ENCODE measurements at regions not wholly inside any gene's neighbourhood (a gene's known extent, or its start where the extent isn't known, plus 50 kb on each side); places are given as distances from the start of the nearest gene placed in this dataset.

DNA sequence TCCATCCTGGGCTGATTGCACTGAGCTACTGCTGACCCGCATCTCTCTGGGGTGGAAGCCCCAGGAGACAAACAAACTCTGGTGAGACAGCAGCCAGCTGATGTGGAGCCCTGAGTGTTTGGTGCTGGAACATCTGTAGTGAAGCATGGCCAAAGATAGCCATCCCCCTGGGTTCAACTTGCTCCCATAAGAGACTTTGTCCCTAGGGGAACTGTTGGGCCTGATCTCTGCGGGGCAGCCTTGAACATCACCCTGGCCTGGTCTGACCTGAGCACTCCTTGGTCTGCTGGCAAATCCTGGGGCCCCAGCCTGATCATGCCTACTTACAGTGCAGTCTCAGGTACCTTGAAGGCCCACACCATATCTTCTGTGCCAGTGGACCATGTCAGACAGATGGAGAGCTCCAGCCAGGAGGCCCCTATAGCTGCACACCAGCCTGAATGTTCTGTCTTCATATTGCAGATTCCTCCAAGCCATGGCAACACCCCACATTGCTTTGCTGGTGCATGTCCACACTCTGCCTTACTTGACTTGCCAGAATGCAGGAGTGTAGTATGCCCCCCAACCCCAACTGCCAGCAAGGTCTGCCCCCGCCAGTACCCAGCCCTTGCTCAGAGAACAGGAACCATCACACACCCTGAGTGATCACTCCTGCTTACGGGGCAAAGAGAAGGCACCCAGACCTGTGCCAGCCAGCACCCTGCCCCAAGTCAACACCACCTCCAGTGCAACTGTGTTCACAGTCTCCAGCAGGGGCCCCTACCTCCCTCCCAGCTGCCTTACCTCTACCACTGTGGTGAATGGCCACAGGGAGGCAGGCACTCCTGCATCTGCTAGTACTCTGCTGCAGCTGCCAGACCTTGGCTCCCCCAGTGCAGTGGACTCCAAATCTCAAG is 690.5 kb upstream of the NR5A2 start:
- no peaks in the 10 kb centered on the region for H3K9me3 ChIP-seq (ENCODE audit: control insufficient read depth, insufficient read depth, low read length)
- no peaks in the 10 kb centered on the region for H3K4me1 ChIP-seq (ENCODE audit: control insufficient read depth, insufficient read depth, low read length)
- H3K9ac ChIP-seq (ENCODE audit: low read depth, low read length): no peak overlapping the region
- H3K27me3 ChIP-seq (ENCODE audit: control insufficient read depth, insufficient read depth, low read length): no peaks in the 10 kb centered on the region
- H3K4me3 ChIP-seq (ENCODE audit: low read depth, low read length): no peak overlapping the region
- no peaks in the 10 kb centered on the region for H3K36me3 ChIP-seq (ENCODE audit: control insufficient read depth, insufficient read depth, low read length)

DNA sequence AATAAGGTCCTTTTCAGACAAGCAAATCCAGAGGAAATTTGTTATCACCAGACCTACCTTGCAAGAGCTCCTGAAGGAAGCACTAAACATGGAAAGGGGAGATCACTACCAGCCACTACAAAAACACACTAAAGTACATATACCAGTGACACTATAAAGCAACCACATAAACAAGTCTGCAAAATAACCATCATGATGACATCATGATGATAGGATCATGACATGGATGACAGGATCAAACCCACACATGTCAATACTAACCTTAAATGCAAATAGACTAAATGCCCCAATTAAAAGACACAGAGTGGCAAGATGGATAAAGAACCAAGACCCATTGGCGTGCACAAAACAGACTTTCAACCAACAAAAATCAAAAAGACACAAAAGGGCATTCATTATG is 688.8 kb upstream of the NR5A2 start:
- Histone ChIP-seq H3K4me3 (ENCODE audit: low read depth, low read length) (no peak overlapping the region), H3K9me3 (ENCODE audit: control insufficient read depth, insufficient read depth, low read length) (no peaks in the 10 kb centered on the region), H3K4me1 (ENCODE audit: control insufficient read depth, insufficient read depth, low read length) (no peaks in the 10 kb centered on the region), H3K27me3 (ENCODE audit: control insufficient read depth, insufficient read depth, low read length) (no peaks in the 10 kb centered on the region), H3K9ac (ENCODE audit: low read depth, low read length) (no peak overlapping the region), H3K36me3 (ENCODE audit: control insufficient read depth, insufficient read depth, low read length) (no peaks in the 10 kb centered on the region)

DNA sequence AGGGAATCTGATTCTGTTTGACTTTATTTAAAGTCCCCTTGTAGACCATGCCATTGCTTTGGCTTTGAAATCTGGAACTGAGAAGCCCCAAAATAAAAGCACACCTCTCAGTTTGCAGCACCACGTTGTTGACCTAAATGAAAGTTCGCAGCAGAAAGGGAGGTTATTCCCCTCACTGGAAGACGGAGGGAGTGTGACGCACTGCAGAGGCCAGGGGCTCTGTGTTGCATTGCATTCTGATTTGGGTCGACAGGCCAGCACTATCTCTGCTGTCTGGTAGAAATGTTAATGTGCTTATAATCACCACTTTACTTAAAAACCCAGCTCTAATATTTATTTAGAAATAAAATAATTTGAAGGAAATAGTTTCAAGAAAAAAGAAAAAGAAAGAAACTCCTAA is 675.2 kb upstream of the NR5A2 start:
- Histone ChIP-seq H3K4me3 (ENCODE audit: low read depth, low read length) (no peak overlapping the region), H3K36me3 (ENCODE audit: control insufficient read depth, insufficient read depth, low read length) (no peaks in the 10 kb centered on the region), H3K9ac (ENCODE audit: low read depth, low read length) (no peak overlapping the region), H3K9me3 (ENCODE audit: control insufficient read depth, insufficient read depth, low read length) (no peaks in the 10 kb centered on the region), H3K4me1 (ENCODE audit: control insufficient read depth, insufficient read depth, low read length) (no peaks in the 10 kb centered on the region), H3K27me3 (ENCODE audit: control insufficient read depth, insufficient read depth, low read length) (no peaks in the 10 kb centered on the region)

DNA sequence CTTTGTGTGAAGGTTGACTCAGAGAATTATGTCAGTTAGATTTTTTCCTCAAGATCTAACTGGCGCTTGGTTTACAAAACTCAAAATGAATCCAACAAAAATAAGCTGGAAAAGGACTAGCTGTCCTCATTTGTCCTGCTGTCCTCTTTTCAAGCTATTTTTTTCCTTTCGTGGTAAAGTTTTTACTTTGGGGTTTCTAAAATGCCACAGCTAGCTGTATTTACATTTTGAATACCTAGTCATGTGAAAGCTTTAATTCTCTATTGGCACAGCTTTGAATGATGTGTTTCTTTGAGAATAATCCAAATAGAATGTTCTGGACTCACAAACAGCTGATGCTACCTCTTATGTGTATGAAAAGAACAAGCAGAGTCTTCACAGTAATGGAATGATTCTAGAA is 673.6 kb upstream of the NR5A2 start:
- H3K36me3 ChIP-seq (ENCODE audit: control insufficient read depth, insufficient read depth, low read length): no peaks in the 10 kb centered on the region
- no peak overlapping the region for H3K9ac ChIP-seq (ENCODE audit: low read depth, low read length)
- no peaks in the 10 kb centered on the region for H3K27me3 ChIP-seq (ENCODE audit: control insufficient read depth, insufficient read depth, low read length)
- H3K9me3 ChIP-seq (ENCODE audit: control insufficient read depth, insufficient read depth, low read length): no peaks in the 10 kb centered on the region
- H3K4me1 ChIP-seq (ENCODE audit: control insufficient read depth, insufficient read depth, low read length): no peaks in the 10 kb centered on the region
- H3K4me3 ChIP-seq (ENCODE audit: low read depth, low read length): no peak overlapping the region

DNA sequence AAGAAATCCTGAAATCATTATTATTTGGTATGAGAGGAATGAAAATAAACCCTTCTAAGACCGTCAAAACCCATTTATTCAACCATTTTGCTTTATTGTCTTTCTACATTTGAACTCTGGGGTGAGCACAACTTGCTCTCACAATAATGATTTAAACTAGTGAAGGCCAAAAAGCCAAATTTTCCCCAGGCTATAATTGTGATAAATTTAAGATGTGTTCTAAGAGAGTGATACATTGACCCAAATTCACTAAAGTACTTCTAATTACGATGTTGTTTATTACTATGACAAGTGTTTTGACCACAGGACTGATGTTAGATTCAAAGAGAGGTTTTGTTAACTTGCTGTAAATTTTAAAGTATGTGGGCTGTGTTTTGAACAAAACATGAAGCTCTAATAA is 670.9 kb upstream of the NR5A2 start:
- Histone ChIP-seq H3K4me3 (ENCODE audit: low read depth, low read length) (no peak overlapping the region), H3K9ac (ENCODE audit: low read depth, low read length) (no peak overlapping the region), H3K4me1 (ENCODE audit: control insufficient read depth, insufficient read depth, low read length) (no peaks in the 10 kb centered on the region), H3K27me3 (ENCODE audit: control insufficient read depth, insufficient read depth, low read length) (no peaks in the 10 kb centered on the region), H3K36me3 (ENCODE audit: control insufficient read depth, insufficient read depth, low read length) (no peaks in the 10 kb centered on the region), H3K9me3 (ENCODE audit: control insufficient read depth, insufficient read depth, low read length) (no peaks in the 10 kb centered on the region)

DNA sequence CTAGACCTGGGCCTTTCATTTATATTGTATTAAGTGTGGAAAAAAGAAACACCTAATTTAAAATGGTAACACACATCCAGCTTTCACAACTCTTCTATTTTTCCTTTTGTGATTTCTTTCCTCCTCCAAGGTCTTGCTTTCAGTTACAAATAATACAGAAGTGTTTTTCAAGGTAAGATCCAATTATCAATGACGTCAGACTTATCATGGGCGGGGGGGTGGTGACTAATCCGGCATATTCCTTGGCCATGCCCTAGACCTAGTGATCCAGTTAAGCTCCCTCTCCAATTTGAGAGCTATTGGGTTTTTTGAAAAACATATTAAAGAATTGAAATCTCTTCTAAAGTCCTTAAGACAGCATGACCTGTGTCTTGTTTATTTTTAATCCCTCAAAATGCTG is 669.9 kb upstream of the NR5A2 start:
- Histone ChIP-seq H3K4me3 (ENCODE audit: low read depth, low read length) (no peak overlapping the region), H3K27me3 (ENCODE audit: control insufficient read depth, insufficient read depth, low read length) (no peaks in the 10 kb centered on the region), H3K36me3 (ENCODE audit: control insufficient read depth, insufficient read depth, low read length) (no peaks in the 10 kb centered on the region), H3K4me1 (ENCODE audit: control insufficient read depth, insufficient read depth, low read length) (no peaks in the 10 kb centered on the region), H3K9ac (ENCODE audit: low read depth, low read length) (no peak overlapping the region), H3K9me3 (ENCODE audit: control insufficient read depth, insufficient read depth, low read length) (no peaks in the 10 kb centered on the region)

DNA sequence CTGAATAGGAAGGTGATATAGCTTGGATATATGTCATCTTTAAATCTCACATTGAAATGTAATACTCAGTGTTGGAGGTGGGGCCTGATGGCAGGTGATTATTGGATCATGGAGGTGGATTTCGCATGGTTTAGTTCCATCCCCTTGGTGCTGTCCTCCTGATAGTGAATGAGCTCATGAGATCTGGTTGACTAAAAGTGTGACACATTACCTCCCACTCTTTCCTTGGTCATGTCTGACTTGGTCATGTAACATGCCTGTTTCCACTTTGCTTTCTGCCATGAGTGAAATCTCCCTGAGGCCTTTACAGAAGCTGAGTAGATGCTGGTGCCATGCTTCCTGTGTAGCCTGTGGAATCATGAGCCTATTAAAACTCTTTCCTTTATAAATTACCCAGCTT is 664.5 kb upstream of the NR5A2 start:
- no peaks in the 10 kb centered on the region for H3K4me1 ChIP-seq (ENCODE audit: control insufficient read depth, insufficient read depth, low read length)

DNA sequence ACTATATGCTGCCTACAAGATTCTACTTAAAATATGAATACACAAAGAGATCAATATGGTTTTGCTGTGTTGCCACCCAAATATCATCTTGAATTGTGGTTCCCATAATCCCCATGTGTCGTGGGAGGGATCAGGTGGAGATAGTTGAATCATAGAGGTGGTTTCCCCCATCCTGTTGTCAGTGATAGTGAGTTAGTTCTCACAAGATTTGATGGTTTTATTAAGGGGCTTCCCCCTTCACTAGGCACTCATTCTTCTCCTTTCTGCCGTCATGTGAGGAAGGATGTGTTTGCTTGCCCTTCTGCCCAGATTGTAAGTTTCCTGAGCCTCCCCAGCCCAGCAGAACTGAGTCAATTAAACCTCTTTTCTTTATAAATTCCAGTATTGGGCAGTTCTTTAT is 654.4 kb upstream of the NR5A2 start:
- Histone ChIP-seq H3K27me3 (ENCODE audit: control insufficient read depth, insufficient read depth, low read length) (no peaks in the 10 kb centered on the region), H3K9ac (ENCODE audit: low read depth, low read length) (no peak overlapping the region), H3K4me1 (ENCODE audit: control insufficient read depth, insufficient read depth, low read length) (no peaks in the 10 kb centered on the region), H3K9me3 (ENCODE audit: control insufficient read depth, insufficient read depth, low read length) (no peaks in the 10 kb centered on the region), H3K4me3 (ENCODE audit: low read depth, low read length) (no peak overlapping the region), H3K36me3 (ENCODE audit: control insufficient read depth, insufficient read depth, low read length) (no peaks in the 10 kb centered on the region)

More for the DNA sequence above, 664.5 kb upstream of the NR5A2 start:
- no peaks in the 10 kb centered on the region for H3K27me3 ChIP-seq (ENCODE audit: control insufficient read depth, insufficient read depth, low read length)
- no peaks in the 10 kb centered on the region for H3K36me3 ChIP-seq (ENCODE audit: control insufficient read depth, insufficient read depth, low read length)
- no peak overlapping the region for H3K9ac ChIP-seq (ENCODE audit: low read depth, low read length)
- H3K4me3 ChIP-seq (ENCODE audit: low read depth, low read length): no peak overlapping the region
- no peaks in the 10 kb centered on the region for H3K9me3 ChIP-seq (ENCODE audit: control insufficient read depth, insufficient read depth, low read length)

DNA sequence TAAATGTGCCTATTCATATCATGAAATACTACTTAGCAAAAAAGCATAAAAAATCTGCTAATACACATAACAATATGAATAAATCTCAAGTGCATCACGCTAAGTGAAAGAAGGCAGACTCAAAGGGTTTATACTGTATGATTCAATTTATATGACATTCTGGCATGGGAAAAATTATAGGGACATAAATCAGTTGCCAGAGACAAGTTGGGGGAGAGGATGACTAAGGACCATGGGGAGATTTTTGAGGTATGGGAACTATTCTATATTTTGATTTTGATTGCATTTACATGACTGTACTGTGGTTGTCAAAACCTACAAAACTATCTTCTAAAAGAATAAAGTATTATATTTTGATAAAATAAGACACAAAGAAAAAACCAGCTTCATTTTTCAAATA is 650.3 kb upstream of the NR5A2 start:
- Histone ChIP-seq H3K9me3 (ENCODE audit: control insufficient read depth, insufficient read depth, low read length) (no peaks in the 10 kb centered on the region), H3K9ac (ENCODE audit: low read depth, low read length) (no peak overlapping the region), H3K4me1 (ENCODE audit: control insufficient read depth, insufficient read depth, low read length) (no peaks in the 10 kb centered on the region), H3K27me3 (ENCODE audit: control insufficient read depth, insufficient read depth, low read length) (no peaks in the 10 kb centered on the region), H3K36me3 (ENCODE audit: control insufficient read depth, insufficient read depth, low read length) (no peaks in the 10 kb centered on the region), H3K4me3 (ENCODE audit: low read depth, low read length) (no peak overlapping the region)

DNA sequence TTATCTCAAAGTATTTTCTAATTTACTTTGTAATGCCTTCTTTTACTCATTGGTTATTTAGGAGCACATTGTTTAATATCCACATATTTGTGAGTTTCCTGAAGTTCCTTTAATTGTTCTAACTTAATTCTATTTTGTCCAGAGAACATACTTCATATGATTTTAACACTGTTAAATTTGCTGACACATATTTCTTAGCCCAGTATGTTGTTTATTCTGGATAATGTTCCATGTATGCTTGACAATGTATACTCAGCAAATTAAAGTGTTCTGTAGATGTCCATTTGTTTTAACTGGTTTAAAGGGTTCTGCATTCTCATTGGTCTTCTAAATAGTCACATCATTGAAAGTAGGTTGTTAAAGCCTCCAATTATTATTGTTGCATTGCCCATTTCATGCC is 643.7 kb upstream of the NR5A2 start:
- Histone ChIP-seq H3K4me3 (ENCODE audit: low read depth, low read length) (no peak overlapping the region), H3K27me3 (ENCODE audit: control insufficient read depth, insufficient read depth, low read length) (no peaks in the 10 kb centered on the region), H3K9me3 (ENCODE audit: control insufficient read depth, insufficient read depth, low read length) (no peaks in the 10 kb centered on the region), H3K36me3 (ENCODE audit: control insufficient read depth, insufficient read depth, low read length) (no peaks in the 10 kb centered on the region), H3K9ac (ENCODE audit: low read depth, low read length) (no peak overlapping the region), H3K4me1 (ENCODE audit: control insufficient read depth, insufficient read depth, low read length) (no peaks in the 10 kb centered on the region)

DNA sequence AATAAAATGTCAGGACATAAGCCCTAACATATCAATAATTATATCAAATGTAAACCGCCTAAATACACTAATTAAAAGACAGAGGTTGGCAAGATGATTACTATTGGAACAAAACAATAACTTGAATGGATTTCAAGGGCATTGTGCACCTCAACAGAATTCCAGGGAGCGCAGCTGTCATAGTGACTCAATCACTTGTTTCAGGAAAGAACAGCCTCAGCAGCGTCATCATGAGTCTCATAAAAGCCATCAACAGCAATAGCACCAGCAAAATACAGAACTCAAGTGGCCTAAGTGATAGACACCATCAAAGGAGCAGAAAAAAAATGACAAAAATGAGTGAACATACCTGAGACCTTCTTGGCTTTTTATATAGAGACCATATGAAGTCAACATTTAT is 632.7 kb upstream of the NR5A2 start:
- H3K36me3 ChIP-seq (ENCODE audit: control insufficient read depth, insufficient read depth, low read length): no peaks in the 10 kb centered on the region
- H3K9me3 ChIP-seq (ENCODE audit: control insufficient read depth, insufficient read depth, low read length): no peaks in the 10 kb centered on the region
- no peak overlapping the region for H3K4me3 ChIP-seq (ENCODE audit: low read depth, low read length)
- H3K9ac ChIP-seq (ENCODE audit: low read depth, low read length): no peak overlapping the region
- no peaks in the 10 kb centered on the region for H3K4me1 ChIP-seq (ENCODE audit: control insufficient read depth, insufficient read depth, low read length)
- H3K27me3 ChIP-seq (ENCODE audit: control insufficient read depth, insufficient read depth, low read length): no peaks in the 10 kb centered on the region

DNA sequence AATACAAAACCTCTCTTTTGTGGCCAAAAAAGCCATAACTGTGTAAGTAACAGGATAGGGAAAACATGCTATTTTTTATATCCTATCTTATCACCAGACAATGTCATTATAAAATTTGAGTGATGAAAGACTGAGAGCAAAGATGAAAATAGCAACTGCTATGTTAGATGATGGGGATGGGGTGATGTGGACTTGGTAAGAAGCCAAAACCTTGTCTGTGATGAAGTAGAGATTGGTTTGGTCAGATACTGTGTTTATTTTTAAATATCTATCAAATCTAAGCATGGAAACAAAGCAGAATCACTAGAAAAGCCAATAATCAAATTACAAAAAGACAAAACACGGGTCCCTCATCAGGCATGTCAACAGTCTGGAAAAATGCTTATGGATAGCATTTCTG is 631.1 kb upstream of the NR5A2 start:
- no peak overlapping the region for H3K4me3 ChIP-seq (ENCODE audit: low read depth, low read length)
- no peaks in the 10 kb centered on the region for H3K9me3 ChIP-seq (ENCODE audit: control insufficient read depth, insufficient read depth, low read length)
- H3K4me1 ChIP-seq (ENCODE audit: control insufficient read depth, insufficient read depth, low read length): no peaks in the 10 kb centered on the region
- no peak overlapping the region for H3K9ac ChIP-seq (ENCODE audit: low read depth, low read length)
- H3K36me3 ChIP-seq (ENCODE audit: control insufficient read depth, insufficient read depth, low read length): no peaks in the 10 kb centered on the region
- H3K27me3 ChIP-seq (ENCODE audit: control insufficient read depth, insufficient read depth, low read length): no peaks in the 10 kb centered on the region

Measured in iPS-15b (cell line).